ENCODE measurements at regions not wholly inside any gene's neighbourhood (a gene's known extent, or its start where the extent isn't known, plus 50 kb on each side); places are given as distances from the start of the nearest gene placed in this dataset.

DNA sequence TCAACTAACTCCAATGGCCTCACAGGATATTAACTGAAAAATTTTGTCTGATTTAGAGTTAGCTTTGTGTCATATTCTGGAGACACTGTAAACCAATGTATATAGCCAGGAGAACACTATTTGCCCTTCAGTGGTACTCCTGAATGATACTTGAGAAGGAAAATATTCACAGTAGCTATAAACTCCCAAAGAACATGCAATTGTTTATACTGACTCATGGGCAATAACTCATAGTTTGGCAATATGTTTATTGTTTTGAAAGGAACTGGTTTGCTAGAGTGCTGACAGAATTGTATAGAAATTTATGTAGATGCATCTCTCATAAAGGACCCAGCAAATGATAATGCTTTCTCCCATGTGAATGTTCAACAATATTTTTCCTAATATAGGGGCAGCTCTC, 537.6 kb downstream of the PLOD2 start:
- TF ChIP-seq TEAD4 (IDR thresholded peaks at IDR 0.05) = no peak
- TF ChIP-seq YY1 (IDR thresholded peaks at IDR 0.05; ENCODE audit: low read depth) = no peak
- TF ChIP-seq, protein P1, sequence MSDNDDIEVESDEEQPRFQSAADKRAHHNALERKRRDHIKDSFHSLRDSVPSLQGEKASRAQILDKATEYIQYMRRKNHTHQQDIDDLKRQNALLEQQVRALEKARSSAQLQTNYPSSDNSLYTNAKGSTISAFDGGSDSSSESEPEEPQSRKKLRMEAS (IDR thresholded peaks at IDR 0.05) = no peak
